ENCODE measurements at regions not wholly inside any gene's neighbourhood (a gene's known extent, or its start where the extent isn't known, plus 50 kb on each side); places are given as distances from the start of the nearest gene placed in this dataset.

- DNase-seq, result no peak
These were observed 95.6 kb upstream of the NRXN3 start for GRCh38 chr14:78074561-78074960.

- DNase-seq, result no peak
These were observed 95.1 kb upstream of the NRXN3 start for GRCh38 chr14:78075033-78075432.

GRCh38 chr14:78075555-78076277 is 94.5 kb upstream of the NRXN3 start:
- no peak for DNase-seq

GRCh38 chr14:78081245-78081644 is 88.9 kb upstream of the NRXN3 start:
- no peak for DNase-seq

GRCh38 chr14:78083837-78084236 is 86.3 kb upstream of the NRXN3 start:
- DNase-seq, result no peak

- DNase-seq, result no peak
These were observed 83.8 kb upstream of the NRXN3 start for GRCh38 chr14:78086342-78086741.

- no peak for DNase-seq
These were observed 81.3 kb upstream of the NRXN3 start for GRCh38 chr14:78088916-78089315.

GRCh38 chr14:78090864-78091263 is 79.3 kb upstream of the NRXN3 start:
- DNase-seq, result no peak

- DNase-seq, result no peak
These were observed 78.8 kb upstream of the NRXN3 start for GRCh38 chr14:78091361-78091760.

GRCh38 chr14:78092040-78092439 is 78.1 kb upstream of the NRXN3 start:
- no peak for DNase-seq

- DNase-seq, result no peak
These were observed 66.9 kb upstream of the NRXN3 start for GRCh38 chr14:78103271-78103670.

- DNase-seq, result no peak
These were observed 66.0 kb upstream of the NRXN3 start for GRCh38 chr14:78104160-78104559.

- DNase-seq, result no peak
These were observed 65.5 kb upstream of the NRXN3 start for GRCh38 chr14:78104655-78105054.

GRCh38 chr14:78106381-78106780 is 63.8 kb upstream of the NRXN3 start:
- no peak for DNase-seq

- DNase-seq, result no peak
These were observed 63.0 kb upstream of the NRXN3 start for GRCh38 chr14:78107166-78107565.

GRCh38 chr14:78119440-78119839 is 50.7 kb upstream of the NRXN3 start:
- DNase-seq, result no peak

All from activated T-cell treated with anti-CD3 and anti-CD28 coated beads, Interleukin-2, amount 50 U/mL, for 48 hours (primary cell).